Hematopoietic multipotent progenitor cell treated with erythropoietin and hydrocortisone succinate and interleukin-3 and kit ligand, for 8 days (in vitro differentiated cells): ENCODE measurements at regions not wholly inside any gene's neighbourhood (a gene's known extent, or its start where the extent isn't known, plus 50 kb on each side); places are given as distances from the start of the nearest gene placed in this dataset.
"Not testable (repeated sequence)": the region's sequence is repeated elsewhere in the genome, so short reads cannot be mapped to it uniquely, and the experiment has no call there.

Source experiments
- DNase-seq: peaks from one replicate; pipeline ENCODE4 v3.0.0-alpha.2; 2015

DNA sequence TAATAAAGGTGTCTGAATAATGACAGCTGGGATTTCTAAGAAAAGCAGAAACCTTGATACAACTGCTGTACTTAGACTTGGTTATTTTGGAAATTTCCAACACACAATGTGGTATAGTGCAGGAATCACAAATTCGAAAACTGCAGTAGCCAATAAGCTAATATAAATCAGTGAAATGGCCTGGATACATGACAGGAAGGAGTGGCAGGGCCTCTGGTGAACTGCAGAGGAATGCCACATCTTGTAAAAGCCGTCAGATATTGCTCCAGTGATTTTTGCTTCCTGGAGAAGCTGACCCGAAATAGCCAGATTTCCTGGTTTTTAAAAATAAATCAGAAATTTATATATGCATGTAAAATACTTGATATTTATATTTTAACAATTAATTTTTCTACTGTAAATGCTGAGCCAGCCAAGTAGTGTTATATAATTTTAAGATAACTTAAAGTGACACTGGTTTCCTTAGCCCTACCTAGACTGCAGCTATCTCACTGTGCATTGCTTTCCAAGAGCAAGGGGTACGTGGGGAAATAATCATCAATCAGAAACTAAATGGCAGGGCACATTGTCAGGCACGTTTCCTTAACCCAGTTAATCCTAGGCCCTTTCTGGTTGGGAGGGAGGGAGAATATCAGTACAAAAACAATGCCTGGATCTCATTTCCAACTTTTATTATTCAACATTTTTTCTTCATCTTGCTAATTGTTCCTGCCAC is 182.4 kb downstream of the RASEF start:
- no peak for DNase-seq

DNA sequence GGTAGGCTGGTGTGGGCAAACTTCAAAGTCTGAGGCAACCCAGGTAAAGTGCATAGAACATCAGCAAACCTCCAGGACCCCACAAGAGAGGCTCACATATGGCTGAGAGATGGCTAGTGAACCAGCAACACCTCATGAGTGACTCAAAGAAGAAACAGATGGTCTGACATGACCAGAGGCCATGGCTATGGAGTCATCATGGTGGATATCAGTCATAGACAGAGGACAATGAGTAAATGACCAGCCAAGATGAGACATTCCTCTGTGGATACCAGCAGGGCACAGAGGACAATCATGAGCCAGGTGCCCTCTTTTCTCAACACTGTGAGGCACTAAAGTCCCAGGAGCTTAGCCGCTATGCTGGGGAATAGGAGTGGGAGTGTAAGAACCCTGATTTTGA is 180.8 kb downstream of the RASEF start:
- DNase-seq, result no peak

DNA sequence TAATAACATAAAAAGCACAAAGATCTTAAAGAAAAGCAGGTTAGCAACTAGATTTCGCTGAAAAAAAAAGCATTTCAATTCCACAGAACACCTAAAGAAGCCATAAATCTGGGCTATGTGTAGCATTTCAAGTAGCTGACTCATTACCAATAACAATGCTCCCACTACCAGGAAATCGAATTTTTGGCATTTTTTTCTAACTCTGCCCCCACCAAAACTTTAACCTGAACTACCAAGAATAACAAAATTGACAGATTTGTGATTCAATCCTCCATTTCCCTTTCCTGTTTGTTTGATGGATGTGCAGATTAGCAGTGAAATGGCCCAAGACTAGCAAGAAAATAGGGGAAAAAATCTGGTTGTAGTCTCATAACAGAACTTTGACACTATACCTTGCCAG is 180.2 kb downstream of the RASEF start:
- DNase-seq, result no peak

DNA sequence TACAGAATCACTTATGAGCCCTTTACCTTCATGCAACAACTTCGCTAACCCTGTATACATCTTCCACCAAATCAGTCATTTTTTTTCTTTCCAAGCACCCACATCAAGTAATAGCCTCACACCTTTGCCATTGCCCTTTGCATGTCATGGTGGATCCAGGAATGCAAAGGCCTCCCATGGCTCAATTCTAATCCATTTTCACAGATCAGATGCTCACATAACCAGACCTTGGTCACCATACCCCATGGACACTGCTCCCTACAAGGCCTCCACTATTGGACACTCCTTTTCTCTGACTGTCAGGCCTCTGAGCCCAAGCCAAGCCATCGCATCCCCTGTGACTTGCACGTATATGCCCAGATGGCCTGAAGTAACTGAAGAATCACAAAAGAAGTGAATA is 179.5 kb downstream of the RASEF start:
- DNase-seq, result no peak

DNA sequence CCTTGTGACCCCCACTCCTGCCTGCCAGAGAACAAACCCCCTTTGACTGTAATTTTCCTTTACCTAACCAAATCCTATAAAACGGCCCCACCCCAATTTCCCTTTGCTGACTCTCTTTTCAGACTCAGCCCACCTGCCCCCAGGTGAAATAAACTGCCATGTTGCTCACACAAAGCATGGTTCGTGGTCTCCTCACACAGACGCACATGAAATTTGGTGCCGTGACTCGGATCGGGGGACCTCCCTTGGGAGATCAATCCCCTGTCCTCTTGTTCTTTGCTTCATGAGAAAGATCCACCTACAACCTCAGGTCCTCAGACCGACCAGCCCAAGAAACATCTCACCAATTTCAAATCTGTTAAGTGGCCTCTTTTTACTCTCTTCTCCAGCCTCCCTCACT is 179.0 kb downstream of the RASEF start:
- DNase-seq, result not testable (repeated sequence)

DNA sequence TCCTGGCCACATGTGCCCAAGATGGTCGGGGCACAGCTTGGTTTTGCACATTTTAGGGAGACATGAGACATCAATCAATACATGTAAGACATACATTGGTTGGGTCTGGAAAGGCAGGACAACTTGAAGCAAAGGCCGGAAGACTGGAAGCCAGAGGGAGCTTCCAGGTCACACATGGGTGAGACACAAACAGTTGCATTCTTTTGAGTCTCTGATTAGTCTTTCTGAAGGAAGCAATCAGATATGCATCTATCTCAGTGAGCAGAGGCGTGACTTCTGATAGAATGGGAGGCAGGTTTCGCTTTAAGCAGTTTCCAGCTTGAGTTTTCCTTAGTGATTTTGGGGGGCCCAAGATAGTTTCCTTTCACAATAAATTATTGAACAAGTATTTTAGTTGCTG is 172.5 kb downstream of the RASEF start:
- no peak for DNase-seq

DNA sequence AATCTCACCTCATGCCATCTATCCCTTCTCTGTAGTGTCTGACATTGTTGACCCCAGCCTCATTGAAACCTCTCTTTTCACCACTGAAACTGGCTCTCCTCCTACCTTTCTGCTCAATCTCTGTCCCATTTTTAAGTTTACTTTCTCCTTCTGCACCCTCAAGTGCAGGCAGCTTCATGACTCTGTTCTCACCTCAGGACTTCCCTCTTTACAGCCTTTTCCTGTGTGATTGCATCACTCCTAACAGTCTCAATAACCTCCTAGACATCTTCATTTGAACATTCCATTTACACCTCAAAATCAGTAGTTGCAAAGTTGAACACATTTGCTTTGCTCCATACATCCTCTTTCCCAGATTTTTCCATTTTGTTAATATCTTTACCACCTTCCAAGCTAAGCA is 172.1 kb downstream of the RASEF start:
- no peak for DNase-seq

DNA sequence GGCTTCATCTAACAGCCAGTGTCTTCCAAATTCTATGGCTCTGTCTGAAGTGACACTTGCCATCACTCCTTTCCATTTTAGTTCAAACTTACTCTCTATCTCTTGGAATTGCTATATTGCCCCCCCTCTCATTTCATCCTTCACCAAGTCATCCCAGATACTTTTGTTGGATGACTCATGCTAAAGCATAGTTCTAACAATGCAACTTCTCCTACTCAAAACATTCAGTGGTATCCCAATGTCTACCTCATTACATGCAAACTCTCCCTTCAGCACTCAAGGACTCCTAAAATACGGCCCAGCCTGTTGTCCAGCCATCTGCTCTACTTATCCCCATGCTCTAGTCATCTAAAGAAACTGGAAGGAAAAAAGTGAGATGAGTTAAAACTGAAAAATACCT is 171.6 kb downstream of the RASEF start:
- no peak for DNase-seq

DNA sequence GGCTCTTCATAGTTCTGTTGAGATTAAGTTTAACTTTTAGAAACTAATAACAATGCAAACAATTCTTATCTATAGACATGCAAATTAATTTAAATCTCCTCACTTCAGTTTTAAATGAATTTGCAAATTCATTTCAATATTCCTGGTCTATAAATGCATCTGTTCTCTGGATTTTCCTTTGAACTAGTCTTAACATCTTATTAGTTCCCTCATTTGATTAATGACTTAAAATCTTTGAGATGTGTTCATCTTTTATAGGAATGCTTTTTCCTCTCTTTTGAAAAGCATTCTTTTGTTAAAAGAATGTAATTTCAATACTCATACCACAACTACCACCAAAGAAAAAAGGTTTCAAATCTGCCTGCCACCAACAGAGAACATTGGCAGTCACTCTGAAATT is 169.4 kb downstream of the RASEF start:
- no peak for DNase-seq

DNA sequence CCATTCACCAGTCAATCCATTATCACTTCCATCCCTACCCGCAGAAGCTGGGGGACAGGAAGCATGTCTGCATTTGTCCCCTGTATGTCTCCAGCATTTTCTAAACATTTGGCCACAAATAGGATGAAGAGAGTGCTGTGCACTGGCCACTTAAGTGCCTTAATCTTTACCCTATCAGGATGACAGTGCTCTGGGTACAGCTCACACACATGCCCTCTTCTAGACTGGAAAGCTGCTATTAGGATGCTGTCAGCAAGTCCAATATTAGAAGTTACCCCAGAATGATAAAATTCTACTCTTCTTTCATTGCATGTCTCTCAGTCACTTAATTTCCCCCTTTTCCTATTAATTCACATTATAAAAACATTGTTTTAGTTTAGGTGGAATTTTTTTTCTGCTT is 168.4 kb downstream of the RASEF start:
- DNase-seq, result no peak

DNA sequence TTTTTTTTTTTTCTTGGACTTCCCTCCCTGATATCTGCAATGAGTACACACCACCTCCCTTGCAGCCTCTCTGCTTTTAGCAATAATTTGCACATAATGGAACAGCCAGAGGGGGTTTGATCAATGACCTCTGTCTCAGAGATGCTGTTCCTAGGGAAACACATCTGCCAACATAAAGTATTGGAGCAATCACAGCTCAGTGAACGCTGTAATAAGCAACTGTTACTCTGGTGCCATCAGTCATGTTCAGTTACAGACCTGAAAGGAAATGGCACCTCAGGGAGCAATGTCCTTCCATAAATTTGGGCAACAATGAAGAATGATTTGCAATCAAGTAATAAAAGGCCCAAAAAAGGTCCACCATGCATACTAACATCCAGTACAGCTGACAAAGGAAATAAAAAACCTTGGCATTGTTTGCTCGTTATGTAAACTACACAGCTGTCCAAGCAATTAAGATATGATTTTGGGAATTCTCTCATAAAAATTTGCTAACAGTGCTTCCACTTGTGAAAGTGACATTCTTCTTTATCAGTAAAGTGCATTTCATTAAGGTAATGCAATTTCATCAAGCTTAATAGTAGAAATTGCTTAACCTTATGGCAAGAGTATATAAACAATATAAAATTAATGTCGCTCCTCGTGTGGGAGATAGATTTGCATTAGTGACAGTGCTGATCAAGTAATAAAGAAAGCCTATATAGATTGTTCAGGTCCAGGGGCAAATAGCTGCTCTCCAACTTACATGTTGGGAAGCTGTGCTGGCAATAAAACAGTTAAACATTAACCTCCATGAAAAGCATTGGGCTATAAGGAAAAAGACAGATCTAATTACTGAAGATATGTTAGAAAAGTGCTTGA is 167.8 kb downstream of the RASEF start:
- no peak for DNase-seq

DNA sequence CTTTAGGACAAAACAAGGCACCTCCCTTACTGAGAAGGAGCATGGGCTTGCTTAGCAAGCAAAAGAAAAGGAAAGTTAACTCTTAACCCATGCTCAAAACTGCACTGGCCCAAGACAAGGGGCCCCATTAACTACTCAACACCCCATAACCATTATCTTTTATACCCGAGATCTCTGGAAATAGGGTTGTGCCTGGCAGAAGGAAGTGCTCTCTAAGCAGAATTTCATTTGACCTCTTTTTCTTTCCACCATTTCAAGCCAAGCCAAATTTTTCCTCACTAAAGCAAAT is 167.2 kb downstream of the RASEF start:
- DNase-seq, result no peak

DNA sequence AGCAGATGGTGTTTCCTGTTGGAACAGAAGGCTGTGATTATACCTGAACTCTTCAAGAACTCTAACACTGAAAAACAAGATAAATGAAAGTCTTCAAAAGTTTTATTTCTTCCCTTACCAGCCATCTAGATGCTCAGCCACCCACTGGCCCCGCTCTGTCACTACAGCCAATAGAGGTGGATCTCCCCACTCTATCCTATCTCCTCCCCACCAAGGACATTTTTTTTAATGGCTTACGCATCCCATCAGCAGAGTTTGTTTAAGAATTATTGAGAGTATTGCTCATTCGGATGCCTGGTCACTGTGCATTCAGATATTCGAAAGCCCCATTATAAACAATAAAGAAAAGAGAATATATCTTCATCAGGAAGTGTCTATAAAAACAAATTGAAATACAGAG is 159.4 kb downstream of the RASEF start:
- DNase-seq, result no peak

DNA sequence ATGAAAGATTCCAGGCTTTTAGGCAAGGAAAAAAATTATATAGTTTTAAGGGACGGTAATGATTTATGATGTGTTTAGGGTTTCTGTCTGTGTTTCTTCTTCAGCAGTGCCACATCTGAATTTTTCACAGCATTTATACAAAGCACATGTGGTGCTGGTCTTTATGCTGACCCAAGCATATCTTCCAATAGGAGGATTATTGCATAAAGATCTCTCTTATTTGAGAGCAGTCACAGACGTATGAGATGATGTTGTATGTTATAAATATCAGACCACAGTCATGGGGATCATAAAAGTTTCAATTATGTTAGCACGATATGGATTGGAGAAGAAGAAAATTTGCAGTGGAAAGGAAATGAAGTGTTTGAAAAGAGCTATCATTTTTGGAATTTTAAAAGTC is 150.9 kb downstream of the RASEF start:
- DNase-seq, result no peak

DNA sequence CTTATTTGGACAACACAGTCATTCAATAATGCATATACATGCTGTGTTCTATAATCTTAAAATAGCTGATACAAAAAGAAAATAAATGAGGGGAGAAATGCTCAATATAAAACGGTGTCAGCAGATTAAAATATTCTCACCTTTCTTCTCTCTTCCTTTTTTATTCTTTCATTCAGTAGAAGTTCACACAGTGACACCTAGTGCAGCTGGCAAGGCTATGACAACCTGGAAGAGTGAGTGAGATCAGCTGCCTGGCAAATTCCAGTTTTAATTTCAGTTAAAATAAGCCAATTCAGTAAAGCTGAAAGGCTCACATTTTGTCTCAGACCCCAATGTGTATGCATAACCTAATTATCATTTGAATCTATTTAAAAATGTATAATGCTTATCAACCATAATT is 150.3 kb downstream of the RASEF start:
- DNase-seq, result no peak

DNA sequence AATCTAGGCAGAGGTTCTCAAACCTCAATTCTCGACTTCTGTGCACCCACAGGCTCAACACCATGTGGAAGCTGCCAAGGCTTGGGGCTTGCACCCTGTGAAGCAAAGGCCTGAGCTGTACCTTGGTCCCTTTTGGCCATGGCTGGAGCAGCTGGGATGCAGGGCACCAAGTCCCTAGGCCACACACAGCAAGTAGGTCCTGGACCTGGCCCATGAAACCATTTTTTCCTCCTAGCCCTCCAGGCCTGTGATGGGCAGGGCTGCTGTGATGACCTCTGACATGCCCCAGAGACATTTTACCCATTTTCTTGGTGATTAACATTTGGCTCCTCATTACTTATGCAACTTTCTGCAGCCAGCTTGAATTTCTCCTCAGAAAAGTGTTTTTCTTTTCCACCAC is 146.7 kb downstream of the RASEF start:
- DNase-seq, result not testable (repeated sequence)

DNA sequence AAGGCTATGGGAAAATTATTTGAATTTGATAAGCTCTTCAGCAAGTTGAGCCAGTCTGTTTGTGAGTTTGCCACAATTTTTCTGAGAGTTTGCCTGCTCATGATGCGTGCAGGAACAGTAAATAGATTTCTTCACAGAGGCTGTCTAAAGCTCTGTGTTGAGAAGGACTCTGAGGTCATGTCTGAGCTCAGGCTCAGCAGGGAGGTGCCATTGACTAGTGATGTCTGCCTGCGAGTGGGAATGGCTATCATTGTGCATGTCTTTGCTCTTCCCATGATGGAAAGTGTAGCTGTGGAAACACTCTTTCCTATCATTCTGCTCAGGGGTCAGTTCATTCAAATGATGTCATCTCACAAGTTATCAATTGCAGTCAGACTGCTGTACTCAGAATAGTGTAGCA is 142.8 kb downstream of the RASEF start:
- no peak for DNase-seq

DNA sequence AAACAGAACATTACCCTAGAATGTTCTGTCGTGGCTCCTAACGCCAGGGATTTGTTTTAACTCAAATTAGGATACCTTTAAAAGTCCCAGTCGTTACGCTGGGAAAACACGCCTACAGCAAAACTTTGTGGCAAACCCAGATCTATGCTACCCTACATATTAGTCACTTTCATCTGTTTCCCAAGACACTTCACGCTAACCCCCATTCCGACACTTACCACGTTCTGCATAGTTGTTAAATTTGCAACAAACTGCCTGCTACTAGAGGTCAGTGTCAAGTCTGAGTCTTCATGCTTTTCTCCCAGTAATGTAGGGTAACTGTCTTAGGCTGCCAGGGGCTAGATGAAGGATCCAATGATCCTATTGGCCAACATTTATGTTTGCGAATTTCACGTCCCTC is 140.3 kb downstream of the RASEF start:
- no peak for DNase-seq

DNA sequence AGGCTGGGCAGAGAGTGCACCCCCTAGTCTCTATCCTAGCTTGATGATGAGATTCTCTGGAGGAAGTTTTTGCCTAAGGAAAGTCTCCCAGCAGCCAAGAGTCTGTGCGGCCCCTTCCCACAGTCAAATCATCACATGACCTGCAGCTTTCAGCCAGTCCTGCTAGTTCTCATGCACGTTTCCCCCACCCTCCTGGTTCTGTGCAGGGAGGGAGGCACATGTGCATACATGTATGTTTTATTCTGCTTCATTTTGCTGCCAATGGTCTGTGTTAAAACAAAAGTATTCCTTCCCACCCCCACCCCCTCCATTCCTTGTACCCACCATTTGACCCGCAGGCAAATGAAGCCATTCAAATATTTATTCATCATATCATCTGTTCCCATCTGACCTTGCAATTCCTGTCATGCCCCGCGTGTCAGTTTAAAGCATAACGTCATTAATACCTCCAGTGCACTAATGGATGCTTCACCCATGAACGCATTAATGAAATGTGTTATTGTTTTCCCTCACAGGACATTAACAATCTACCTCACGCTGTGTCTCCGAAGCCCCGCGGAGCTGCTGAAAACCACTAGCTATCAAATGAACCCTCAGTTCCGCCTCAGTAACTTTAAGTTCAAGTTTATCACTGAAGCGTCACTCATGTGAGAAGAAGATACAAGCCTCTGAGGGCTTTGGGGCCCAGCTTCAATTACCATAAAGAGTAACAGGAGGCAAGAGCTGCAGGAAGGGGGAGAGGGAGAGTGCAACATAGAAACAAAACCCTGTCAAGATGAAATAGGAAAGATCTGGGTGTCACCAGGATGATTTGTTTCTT is 139.6 kb downstream of the RASEF start:
- DNase-seq, result no peak

DNA sequence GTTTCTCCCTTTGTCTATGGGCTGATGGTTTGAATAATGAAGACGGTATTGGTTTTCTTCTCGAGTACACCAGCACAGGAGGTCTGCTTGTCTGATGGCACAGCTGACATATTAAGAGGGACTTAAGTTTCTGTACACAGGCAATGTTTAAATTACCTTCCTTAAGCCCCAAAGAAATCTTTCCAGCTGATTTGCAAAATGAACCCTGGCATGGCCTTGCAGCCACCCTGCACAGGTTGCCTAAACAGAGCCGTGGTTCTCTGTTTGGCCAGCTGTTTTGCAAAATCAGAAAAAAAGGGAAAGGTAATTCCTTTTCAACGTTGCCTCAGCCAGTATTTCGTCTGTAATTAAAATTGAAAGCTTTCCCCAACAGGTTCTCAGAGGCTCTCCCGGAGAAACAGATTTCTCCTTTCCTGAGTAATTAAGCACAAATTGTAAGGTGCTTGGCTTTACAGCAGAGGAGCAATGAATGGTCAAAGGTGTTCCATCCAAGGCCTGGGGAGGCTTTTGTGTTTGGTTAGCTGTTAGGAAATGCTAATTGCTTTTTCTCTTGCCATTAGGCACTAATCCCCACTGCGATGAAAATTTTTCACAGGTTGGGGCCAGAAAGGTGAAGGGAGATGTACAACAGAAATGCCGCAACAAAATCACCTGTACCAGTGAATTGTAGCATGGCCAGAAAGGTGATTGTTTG is 138.9 kb downstream of the RASEF start:
- DNase-seq, result no peak
